AG04449 (cell line): ENCODE measurements at regions not wholly inside any gene's neighbourhood (a gene's known extent, or its start where the extent isn't known, plus 50 kb on each side); places are given as distances from the start of the nearest gene placed in this dataset.

Experiments
- CTCF ChIA-PET: fragments of 350-600 bp; formaldehyde crosslinking; extraction: SDS; loops from one replicate; lab custom pipeline; 2021; ENCODE audit warnings: antibody characterized with exemption; lab: Yijun Ruan, JAX
- POLR2A ChIA-PET: fragments of 400-600, 350-600 bp; formaldehyde crosslinking; extraction: SDS; loops from one replicate; lab custom pipeline; 2020; ENCODE audit warnings: antibody characterized with exemption, inconsistent platforms; lab: Yijun Ruan, JAX
- DNase-seq: peaks from one replicate; pipeline ENCODE4 v3.0.0-alpha.2; 2010; ENCODE audit warnings: low read depth, low spot score
- H3K4me3 ChIP-seq: 2 replicates; pipeline ENCODE4 v1.5.1; 2011; ENCODE audit warnings: low read depth, mild to moderate bottlenecking, control low read depth, low read length
- CTCF ChIP-seq: IDR thresholded peaks from one replicate; pipeline ENCODE4 v1.5.1; 2011; ENCODE audit warnings: mild to moderate bottlenecking, moderate library complexity, low read length, control low read depth, inconsistent platforms; ENCODE audit not compliant: insufficient read depth; ENCODE audit errors: missing control alignments

GRCh38 chr14:95635051-95635450, 51.2 kb upstream of the TCL1B start:
- DNase-seq = no peak
- ChIA-PET CTCF (no interaction called here), POLR2A (no interaction called here)
- no peak overlapping the region for H3K4me3 ChIP-seq
- no peak for TF ChIP-seq CTCF
